Panc1 (cell line): ENCODE measurements at regions not wholly inside any gene's neighbourhood (a gene's known extent, or its start where the extent isn't known, plus 50 kb on each side); places are given as distances from the start of the nearest gene placed in this dataset.

Experiments used
- ATAC-seq: fragments of 200-7000 bp; cut with Tn5 transposase; 2 replicates; pipeline ENCODE4 v1.9.1; 2020; ENCODE audit warnings: mild to moderate bottlenecking, moderate library complexity
- BruUV-seq: library from RNA; stranded (reverse); fragments of 400-500 nt; replicated peaks from 2 replicates; lab custom pipeline; 2021; lab: Mats Ljungman, UMichigan
- CTCF ChIA-PET: fragments of 300-600 bp; sonication (Branson Sonifier 250); formaldehyde crosslinking; loops from one replicate; lab custom pipeline; 2022; ENCODE audit warnings: antibody characterized with exemption; lab: Charles Lee
- POLR2A ChIA-PET: fragments of 300-600 bp; sonication (Branson Sonifier 250); formaldehyde crosslinking; loops from one replicate; lab custom pipeline; 2022; ENCODE audit warnings: antibody characterized with exemption; lab: Charles Lee
- DNase-seq: peaks from one replicate; pipeline ENCODE4 v3.0.0-alpha.2; 2010; ENCODE audit warnings: low read depth, low spot score
- H3K27ac ChIP-seq: 2 replicates; pipeline ENCODE4 v1.5.1; 2011; ENCODE audit warnings: mild to moderate bottlenecking, low read length, inconsistent platforms
- H3K27me3 ChIP-seq: fragments of 200-500 bp; sonication (Bioruptor generic); 2 replicates; pipeline ENCODE4 v1.6.0; 2014; ENCODE audit warnings: low read length, inconsistent platforms; ENCODE audit not compliant: control insufficient read depth, insufficient read depth
- H3K36me3 ChIP-seq: fragments of 200-500 bp; sonication (Bioruptor generic); 2 replicates; pipeline ENCODE4 v1.5.1; 2014; ENCODE audit warnings: inconsistent platforms, mild to moderate bottlenecking, low read length, moderate library complexity; ENCODE audit not compliant: control insufficient read depth, insufficient read depth
- H3K4me1 ChIP-seq: 2 replicates; pipeline ENCODE4 v1.5.1; 2011; ENCODE audit warnings: inconsistent platforms, mild to moderate bottlenecking, low read length, moderate library complexity; ENCODE audit not compliant: control insufficient read depth, insufficient read depth
- H3K4me3 ChIP-seq, 2 experiments: 2 replicates each; pipeline ENCODE4 v1.5.1; 2011 to 2012; ENCODE audit warnings: low read depth in 2 of 2, low read length in 2 of 2, mild to moderate bottlenecking in 2 of 2, inconsistent platforms in 1 of 2, moderate library complexity in 1 of 2
- H3K9me3 ChIP-seq: fragments of 200-500 bp; sonication (Bioruptor generic); 2 replicates; pipeline ENCODE4 v1.5.1; 2014; ENCODE audit warnings: low read depth, mild to moderate bottlenecking, inconsistent platforms, low read length, moderate library complexity; ENCODE audit not compliant: control insufficient read depth, insufficient read depth
- CTCF ChIP-seq: fragments of 450-650 bp; IDR thresholded peaks from 2 replicates; pipeline ENCODE4 v1.5.1; 2017; ENCODE audit warnings: mild to moderate bottlenecking
- POLR2AphosphoS5 ChIP-seq: IDR thresholded peaks from 2 replicates; pipeline ENCODE4 v1.6.1; 2012; ENCODE audit warnings: mild to moderate bottlenecking, low read depth, low read length, moderate library complexity
- REST ChIP-seq, 2 experiments: IDR thresholded peaks; 2 replicates each; pipeline ENCODE4 v1.6.1; 2011 to 2012; ENCODE audit warnings: low read depth in 2 of 2, control low read depth in 1 of 2, low read length in 1 of 2, mild to moderate bottlenecking in 1 of 2, moderate library complexity in 1 of 2; ENCODE audit not compliant: insufficient read depth in 1 of 2
- SIN3A ChIP-seq: IDR thresholded peaks from 2 replicates; pipeline ENCODE4 v1.6.1; 2012; ENCODE audit warnings: low read depth, mild to moderate bottlenecking, low read length, moderate library complexity, borderline replicate concordance; ENCODE audit not compliant: insufficient read depth
- TCF7L2 ChIP-seq: IDR thresholded peaks from 2 replicates; pipeline ENCODE4 v1.6.1; 2011; ENCODE audit warnings: mild to moderate bottlenecking, low read depth, low read length, inconsistent platforms
- in situ Hi-C: cut with HindIII; loops from 2 replicates; pipeline ENCODE4 v1.10.0; 2016; ENCODE audit warnings: low sequenced_read_pairs, low pct_unique_long_range_greater_than_20kb
- intact Hi-C: fragments of 100-400 bp; cut with micrococcal nuclease; formaldehyde crosslinking; loops from one replicate; pipeline ENCODE4 v1.10.0; 2022; ENCODE audit not compliant: unreplicated experiment

- intact Hi-C loops, result no loop called here
- TF ChIP-seq SIN3A (no peak), POLR2AphosphoS5 (no peak), REST (IDR thresholded peaks at IDR 0.05; ENCODE audit: insufficient read depth in 1 of 2, low read depth in 2 of 2, low read length in 1 of 2) (no peak), CTCF (no peak), TCF7L2 (no peak)
Observed at GRCh38 chr9:79242489-79242888, 329.3 kb upstream of the TLE4 start.

GRCh38 chr9:79246170-79246569, 325.6 kb upstream of the TLE4 start:
- in situ Hi-C loops (no loop called here), intact Hi-C loops (no loop called here)
- H3K4me3 ChIP-seq, result no peak overlapping the region
- H3K36me3 ChIP-seq, result no peaks in the 10 kb centered on the region
- ChIA-PET CTCF (no interaction called here), POLR2A (no interaction called here)
- no TSS peak for BruUV-seq
- H3K4me1 ChIP-seq, result no peaks in the 10 kb centered on the region
- H3K27ac ChIP-seq, result no peak overlapping the region
- no peak for DNase-seq
- H3K27me3 ChIP-seq, result no peaks in the 10 kb centered on the region
- no peaks in the 10 kb centered on the region for H3K9me3 ChIP-seq
- TF ChIP-seq POLR2AphosphoS5 (no peak), SIN3A (no peak), TCF7L2 (no peak), REST (IDR thresholded peaks at IDR 0.05; ENCODE audit: insufficient read depth in 1 of 2, low read depth in 2 of 2, low read length in 1 of 2) (no peak), CTCF (no peak)
- no peak for ATAC-seq

More at GRCh38 chr9:79242489-79242888, 329.3 kb upstream of the TLE4 start:
- BruUV-seq, result no TSS peak
- H3K4me1 ChIP-seq, result no peaks in the 10 kb centered on the region
- H3K27ac ChIP-seq, result no peak overlapping the region
- DNase-seq (no peak), ATAC-seq (no peak)
- no peaks in the 10 kb centered on the region for H3K9me3 ChIP-seq
- POLR2A ChIA-PET, result no interaction called here
- H3K27me3 ChIP-seq, result no peaks in the 10 kb centered on the region
- in situ Hi-C loops, result no loop called here
- CTCF ChIA-PET, result no interaction called here
- no peaks in the 10 kb centered on the region for H3K36me3 ChIP-seq
- no peak overlapping the region for H3K4me3 ChIP-seq
